NCI-H82 treated with DMSO at 0.1 percent for 48 hours (cell line): ENCODE measurements at regions not wholly inside any gene's neighbourhood (a gene's known extent, or its start where the extent isn't known, plus 50 kb on each side); places are given as distances from the start of the nearest gene placed in this dataset.
"Not testable (repeated sequence)": the region's sequence is repeated elsewhere in the genome, so short reads cannot be mapped to it uniquely, and the experiment has no call there.

Experiments
- DNase-seq: peaks from one replicate; lab custom pipeline; 2025; ENCODE audit not compliant: unreplicated experiment; lab: John Stamatoyannopoulos, UW

GRCh38 chr11:25159341-25159740 is 662.5 kb downstream of the LUZP2 start:
- no peak for DNase-seq

- DNase-seq, result no peak
Measured at GRCh38 chr11:25163421-25163820, 666.6 kb downstream of the LUZP2 start.

- DNase-seq, result no peak
Measured at GRCh38 chr11:25180187-25180586, 683.3 kb downstream of the LUZP2 start.

- no peak for DNase-seq
Measured at GRCh38 chr11:25183411-25183810, 686.6 kb downstream of the LUZP2 start.

- DNase-seq, result no peak
Measured at GRCh38 chr11:25197515-25197914, 700.7 kb downstream of the LUZP2 start.

GRCh38 chr11:25198704-25199103 is 701.9 kb downstream of the LUZP2 start:
- no peak for DNase-seq

- no peak for DNase-seq
Measured at GRCh38 chr11:25200925-25201324, 704.1 kb downstream of the LUZP2 start.

- no peak for DNase-seq
Measured at GRCh38 chr11:25206762-25207161, 709.9 kb downstream of the LUZP2 start.

- DNase-seq, result no peak
Measured at GRCh38 chr11:25211635-25212254, 714.9 kb downstream of the LUZP2 start.

- DNase-seq, result no peak
Measured at GRCh38 chr11:25214535-25215176, 717.8 kb downstream of the LUZP2 start.

GRCh38 chr11:25218036-25218435 is 721.2 kb downstream of the LUZP2 start:
- DNase-seq, result no peak

- DNase-seq, result no peak
Measured at GRCh38 chr11:25225078-25225477, 728.2 kb downstream of the LUZP2 start.

GRCh38 chr11:25242928-25243327 is 746.1 kb downstream of the LUZP2 start:
- no peak for DNase-seq

- DNase-seq, result no peak
Measured at GRCh38 chr11:25244126-25244525, 747.3 kb downstream of the LUZP2 start.

GRCh38 chr11:25247336-25247735 is 750.5 kb downstream of the LUZP2 start:
- no peak for DNase-seq

GRCh38 chr11:25252854-25253253 is 756.0 kb downstream of the LUZP2 start:
- DNase-seq, result no peak

- not testable (repeated sequence) for DNase-seq
Measured at GRCh38 chr11:25263861-25264260, 767.0 kb downstream of the LUZP2 start.

- no peak for DNase-seq
Measured at GRCh38 chr11:25271301-25271700, 774.4 kb downstream of the LUZP2 start.

GRCh38 chr11:25272214-25272613 is 775.4 kb downstream of the LUZP2 start:
- DNase-seq, result no peak

GRCh38 chr11:25280821-25281220 is 784.0 kb downstream of the LUZP2 start:
- DNase-seq, result not testable (repeated sequence)

- no peak for DNase-seq
Measured at GRCh38 chr11:25293166-25293565, 796.3 kb downstream of the LUZP2 start.

GRCh38 chr11:25298450-25298849 is 801.6 kb downstream of the LUZP2 start:
- no peak for DNase-seq

GRCh38 chr11:25309818-25310217 is 813.0 kb downstream of the LUZP2 start:
- no peak for DNase-seq
